CD4-positive, alpha-beta T cell treated with Interleukin-6 for 4 hours (primary cell): ENCODE measurements at regions not wholly inside any gene's neighbourhood (a gene's known extent, or its start where the extent isn't known, plus 50 kb on each side); places are given as distances from the start of the nearest gene placed in this dataset.
"Not testable (repeated sequence)": the region's sequence is repeated elsewhere in the genome, so short reads cannot be mapped to it uniquely, and the experiment has no call there.

Experiments used
- DNase-seq: peaks from one replicate; pipeline ENCODE4 v3.0.0-alpha.2; 2020; ENCODE audit warnings: mixed read lengths

- no peak for DNase-seq
Observed at GRCh38 chr9:36521148-36521547, 51.5 kb upstream of the MELK start.

- DNase-seq: no peak
Observed at GRCh38 chr9:36517131-36517530, 55.6 kb upstream of the MELK start.

- peak; percentile 67 for DNase-seq
Observed at GRCh38 chr9:36504156-36504555, 68.5 kb upstream of the MELK start.

- DNase-seq: no peak
Observed at GRCh38 chr9:36503172-36504088, 69.3 kb upstream of the MELK start.

GRCh38 chr9:36501727-36502126 is 71.0 kb upstream of the MELK start:
- DNase-seq: no peak

GRCh38 chr9:36500931-36501330 is 71.8 kb upstream of the MELK start:
- DNase-seq: not testable (repeated sequence)

GRCh38 chr9:36499174-36499890 is 73.4 kb upstream of the MELK start:
- no peak for DNase-seq

GRCh38 chr9:36493564-36493963 is 79.1 kb upstream of the MELK start:
- peak; percentile 62 for DNase-seq

- DNase-seq: peak; percentile 40
Observed at GRCh38 chr9:36492865-36493264, 79.8 kb upstream of the MELK start.

GRCh38 chr9:36489453-36489852 is 83.2 kb upstream of the MELK start:
- DNase-seq: no peak

- DNase-seq: peak; percentile 11
Observed at GRCh38 chr9:36488389-36488756, 84.3 kb upstream of the MELK start.

- peak; percentile 94 for DNase-seq
Observed at GRCh38 chr9:36487482-36488388, 85.0 kb upstream of the MELK start.

- peak; percentile 63 for DNase-seq
Observed at GRCh38 chr9:36486933-36487481, 85.7 kb upstream of the MELK start.

- DNase-seq: no peak
Observed at GRCh38 chr9:36486329-36486932, 86.3 kb upstream of the MELK start.

GRCh38 chr9:36485647-36486328 is 85.7 kb upstream of the RNF38 start:
- no peak for DNase-seq

- no peak for DNase-seq
Observed at GRCh38 chr9:36484124-36484523, 84.1 kb upstream of the RNF38 start.

- DNase-seq: no peak
Observed at GRCh38 chr9:36479101-36479500, 79.0 kb upstream of the RNF38 start.

GRCh38 chr9:36471359-36471758 is 71.3 kb upstream of the RNF38 start:
- no peak for DNase-seq

GRCh38 chr9:36470643-36471290 is 70.7 kb upstream of the RNF38 start:
- DNase-seq: peak; percentile 71

GRCh38 chr9:36463467-36463866 is 63.4 kb upstream of the RNF38 start:
- no peak for DNase-seq

- DNase-seq: no peak
Observed at GRCh38 chr9:36462245-36462644, 62.2 kb upstream of the RNF38 start.
